ENCODE measurements at regions not wholly inside any gene's neighbourhood (a gene's known extent, or its start where the extent isn't known, plus 50 kb on each side); places are given as distances from the start of the nearest gene placed in this dataset.

GRCh38 chr6:761997-762396 is 69.1 kb upstream of the EXOC2 start:
- Mint-ChIP-seq H3K27ac (no peak overlapping the region), H3K4me1 (peaks cover 2% of the 10 kb centered on the region), H3K4me3 (no peak overlapping the region), H3K36me3 (no peaks in the 10 kb centered on the region), H3K27me3 (ENCODE audit: low read depth in 3 of 3) (peaks cover 4 to 23% (median 6%) of the 10 kb centered on the region in 3 donors), H3K9me3 (peaks cover 11 to 34% (median 22%) of the 10 kb centered on the region in 7 donors)
- Histone ChIP-seq H3K4me1 (ENCODE audit: control insufficient read depth in 1 of 2, insufficient read depth in 2 of 2, low read length in 2 of 2) (no peaks in the 10 kb centered on the region), H3K27ac (ENCODE audit: low read depth in 1 of 2, low read length in 2 of 2) (no peak overlapping the region), H3K27me3 (ENCODE audit: control insufficient read depth in 2 of 2, insufficient read depth in 2 of 2, low read length in 2 of 2) (peaks cover 3% of the 10 kb centered on the region in 2 donors), H3K36me3 (replicated peaks in 1 of 2; ENCODE audit: control insufficient read depth in 1 of 2, insufficient read depth in 2 of 2, low read length in 2 of 2) (no peaks in the 10 kb centered on the region), H3K9ac (ENCODE audit: insufficient read depth, low read length, poor library complexity, severe bottlenecking) (no peak overlapping the region), H3K4me3 (replicated peaks in 1 of 3; ENCODE audit: low read depth in 2 of 3, low read length in 3 of 3) (no peak overlapping the region), H3K4me2 (replicated peaks; ENCODE audit: extremely low read depth, low read length, poor library complexity, severe bottlenecking) (no peak overlapping the region), H3K9me3 (replicated peaks in 1 of 2; ENCODE audit: control insufficient read depth in 1 of 2, insufficient read depth in 1 of 2, low read length in 2 of 2) (peaks cover 14 to 18% of the 10 kb centered on the region in 2 donors), H3K79me2 (ENCODE audit: insufficient read depth, low read length) (no peaks in the 10 kb centered on the region), H2AFZ (ENCODE audit: insufficient read depth, low read depth, low read length, poor library complexity, severe bottlenecking) (no peak overlapping the region), H4K20me1 (ENCODE audit: insufficient read depth, low read length) (no peaks in the 10 kb centered on the region)
- intact Hi-C loops (cut with micrococcal nuclease): no loop called here
- TF ChIP-seq, protein P1, sequence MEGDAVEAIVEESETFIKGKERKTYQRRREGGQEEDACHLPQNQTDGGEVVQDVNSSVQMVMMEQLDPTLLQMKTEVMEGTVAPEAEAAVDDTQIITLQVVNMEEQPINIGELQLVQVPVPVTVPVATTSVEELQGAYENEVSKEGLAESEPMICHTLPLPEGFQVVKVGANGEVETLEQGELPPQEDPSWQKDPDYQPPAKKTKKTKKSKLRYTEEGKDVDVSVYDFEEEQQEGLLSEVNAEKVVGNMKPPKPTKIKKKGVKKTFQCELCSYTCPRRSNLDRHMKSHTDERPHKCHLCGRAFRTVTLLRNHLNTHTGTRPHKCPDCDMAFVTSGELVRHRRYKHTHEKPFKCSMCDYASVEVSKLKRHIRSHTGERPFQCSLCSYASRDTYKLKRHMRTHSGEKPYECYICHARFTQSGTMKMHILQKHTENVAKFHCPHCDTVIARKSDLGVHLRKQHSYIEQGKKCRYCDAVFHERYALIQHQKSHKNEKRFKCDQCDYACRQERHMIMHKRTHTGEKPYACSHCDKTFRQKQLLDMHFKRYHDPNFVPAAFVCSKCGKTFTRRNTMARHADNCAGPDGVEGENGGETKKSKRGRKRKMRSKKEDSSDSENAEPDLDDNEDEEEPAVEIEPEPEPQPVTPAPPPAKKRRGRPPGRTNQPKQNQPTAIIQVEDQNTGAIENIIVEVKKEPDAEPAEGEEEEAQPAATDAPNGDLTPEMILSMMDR (IDR thresholded peaks at IDR 0.05): no peak
- 94% methylated on average over 8 of the region's 13 CpGs for WGBS (ENCODE audit: insufficient coverage)
- no peak for DNase-seq

DNA sequence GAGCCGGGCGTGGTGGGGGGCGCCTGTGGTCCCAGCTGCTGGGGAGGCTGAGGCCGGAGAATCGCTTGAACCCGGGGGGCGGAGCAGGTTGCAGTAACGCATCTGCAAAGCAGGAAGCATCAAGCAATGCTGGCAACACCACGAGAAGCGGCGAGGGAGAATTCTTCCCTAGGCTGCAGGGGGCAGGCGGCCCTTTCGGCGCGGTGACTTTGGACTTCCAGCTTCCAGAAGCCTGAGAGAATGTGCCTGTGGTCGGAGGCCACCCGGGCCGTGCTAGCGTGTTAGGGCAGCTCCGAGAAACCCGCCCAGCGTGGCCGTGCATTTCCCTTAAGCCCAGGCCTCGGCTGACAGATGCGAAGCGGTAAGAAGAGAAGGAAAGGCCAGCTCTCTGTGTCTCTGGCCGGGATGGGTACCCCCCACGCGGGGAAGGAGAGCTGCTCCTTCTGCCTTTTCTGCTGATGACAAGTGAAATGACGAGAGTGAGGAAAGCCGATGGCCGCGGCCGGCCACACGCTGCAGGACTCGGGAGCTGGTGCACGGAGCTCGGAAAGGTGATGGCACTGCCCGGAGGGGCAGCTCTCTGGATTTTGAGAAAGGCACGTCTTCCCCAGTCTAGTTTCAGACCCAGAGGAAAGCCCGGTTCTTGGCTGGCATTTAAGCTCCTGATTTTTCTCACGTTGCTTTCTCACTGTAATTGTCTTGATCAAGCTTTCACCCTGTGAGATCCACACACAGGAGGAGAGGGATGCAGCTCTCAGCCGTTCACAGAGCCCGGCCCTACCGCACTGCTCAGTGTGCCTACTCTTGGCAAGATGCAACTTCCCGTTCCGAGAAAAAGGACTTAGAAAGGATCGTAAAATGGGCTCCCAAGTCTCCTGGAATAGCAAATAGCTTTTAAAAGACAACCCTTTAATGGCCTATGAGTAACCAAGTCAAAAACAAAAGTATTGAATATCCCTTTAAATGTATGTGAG is 68.3 kb upstream of the EXOC2 start:
- no peak overlapping the region for H3K27ac Mint-ChIP-seq

More for the DNA sequence above, 68.3 kb upstream of the EXOC2 start:
- H3K36me3 ChIP-seq (replicated peaks in 1 of 2; ENCODE audit: control insufficient read depth in 1 of 2, insufficient read depth in 2 of 2, low read length in 2 of 2): no peaks in the 10 kb centered on the region
- WGBS (ENCODE audit: insufficient coverage): 86% methylated on average over 39 of the region's 48 CpGs
- DNase-seq: no peak
- H3K4me2 ChIP-seq (replicated peaks; ENCODE audit: extremely low read depth, low read length, poor library complexity, severe bottlenecking): no peak overlapping the region
- no peak overlapping the region for H3K9ac ChIP-seq (ENCODE audit: insufficient read depth, low read length, poor library complexity, severe bottlenecking)
- intact Hi-C loops (cut with micrococcal nuclease): no loop called here
- peaks cover 4 to 23% (median 6%) of the 10 kb centered on the region in 3 donors for H3K27me3 Mint-ChIP-seq (ENCODE audit: low read depth in 3 of 3)
- no peak overlapping the region for H2AFZ ChIP-seq (ENCODE audit: insufficient read depth, low read depth, low read length, poor library complexity, severe bottlenecking)
- peaks cover 15 to 34% (median 23%) of the 10 kb centered on the region in 7 donors for H3K9me3 Mint-ChIP-seq
- H4K20me1 ChIP-seq (ENCODE audit: insufficient read depth, low read length): no peaks in the 10 kb centered on the region
- TF ChIP-seq, protein P1 (IDR thresholded peaks at IDR 0.05): no peak
- no peaks in the 10 kb centered on the region for H3K27me3 ChIP-seq (ENCODE audit: control insufficient read depth in 2 of 2, insufficient read depth in 2 of 2, low read length in 2 of 2)
- no peak overlapping the region for H3K4me3 Mint-ChIP-seq
- no peaks in the 10 kb centered on the region for H3K36me3 Mint-ChIP-seq
- H3K4me1 Mint-ChIP-seq: peaks cover 2% of the 10 kb centered on the region
- no peak overlapping the region for H3K27ac ChIP-seq (ENCODE audit: low read depth in 1 of 2, low read length in 2 of 2)
- peaks cover 14 to 18% of the 10 kb centered on the region in 2 donors for H3K9me3 ChIP-seq (replicated peaks in 1 of 2; ENCODE audit: control insufficient read depth in 1 of 2, insufficient read depth in 1 of 2, low read length in 2 of 2)
- H3K4me1 ChIP-seq (ENCODE audit: control insufficient read depth in 1 of 2, insufficient read depth in 2 of 2, low read length in 2 of 2): no peaks in the 10 kb centered on the region
- no peaks in the 10 kb centered on the region for H3K79me2 ChIP-seq (ENCODE audit: insufficient read depth, low read length)
- no peak overlapping the region for H3K4me3 ChIP-seq (replicated peaks in 1 of 3; ENCODE audit: low read depth in 2 of 3, low read length in 3 of 3)
